Kidney glomerular epithelial cell (primary cell): ENCODE measurements at regions not wholly inside any gene's neighbourhood (a gene's known extent, or its start where the extent isn't known, plus 50 kb on each side); places are given as distances from the start of the nearest gene placed in this dataset.
A peak's percentile ranks its signal among the peaks of the same experiment; 100 is the strongest.

Experiments used
- DNase-seq: peaks from one replicate; lab custom pipeline; 2025; lab: John Stamatoyannopoulos, UW

DNA sequence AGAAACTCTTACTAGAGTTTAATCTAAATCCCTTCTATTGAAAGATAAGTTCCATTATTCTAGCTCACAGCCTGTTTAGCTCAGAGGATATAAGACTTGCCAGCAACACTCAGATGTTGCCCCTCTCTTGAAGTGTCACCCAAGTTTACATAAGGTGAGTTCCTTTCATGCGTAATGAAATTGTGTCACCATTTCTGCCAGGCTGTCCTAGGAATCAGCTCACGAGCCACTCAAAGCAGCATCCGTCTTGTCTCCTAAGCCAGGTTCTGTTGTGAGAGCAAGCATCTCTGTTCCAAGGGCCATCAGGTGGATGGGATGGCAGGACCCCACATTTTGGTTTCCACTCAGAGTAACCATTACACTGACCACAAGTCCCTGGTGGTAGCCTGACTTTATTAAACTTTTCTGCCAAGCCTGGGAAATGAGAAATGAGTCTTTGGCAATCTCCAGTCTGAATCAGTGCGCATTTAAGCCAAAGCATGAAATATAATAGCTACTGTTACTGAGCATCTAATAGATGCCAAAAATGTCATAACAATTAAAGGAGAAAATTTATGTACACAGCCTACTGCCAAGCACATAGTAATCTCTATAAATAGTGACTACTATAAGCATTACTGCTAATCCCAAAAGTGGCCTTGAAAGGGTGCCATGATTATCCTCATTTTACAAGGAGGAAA, 179.6 kb upstream of the MIR17HG start:
- no peak for DNase-seq

DNA sequence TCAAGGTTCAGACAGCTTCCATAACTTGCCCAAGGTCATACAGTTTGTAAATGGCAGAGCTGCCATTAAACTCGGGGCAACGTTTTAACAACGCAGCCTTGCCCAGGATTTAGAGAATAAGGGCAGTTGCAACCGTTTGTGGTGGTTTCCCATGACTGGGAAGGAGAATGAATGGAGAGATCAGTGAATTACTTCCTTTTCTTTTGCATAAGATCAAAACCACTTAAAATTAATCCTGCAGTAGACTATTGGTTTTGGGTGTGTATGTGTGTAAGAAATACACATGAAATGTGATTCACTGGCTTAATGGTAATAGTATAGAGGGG, 179.1 kb upstream of the MIR17HG start:
- DNase-seq: no peak

DNA sequence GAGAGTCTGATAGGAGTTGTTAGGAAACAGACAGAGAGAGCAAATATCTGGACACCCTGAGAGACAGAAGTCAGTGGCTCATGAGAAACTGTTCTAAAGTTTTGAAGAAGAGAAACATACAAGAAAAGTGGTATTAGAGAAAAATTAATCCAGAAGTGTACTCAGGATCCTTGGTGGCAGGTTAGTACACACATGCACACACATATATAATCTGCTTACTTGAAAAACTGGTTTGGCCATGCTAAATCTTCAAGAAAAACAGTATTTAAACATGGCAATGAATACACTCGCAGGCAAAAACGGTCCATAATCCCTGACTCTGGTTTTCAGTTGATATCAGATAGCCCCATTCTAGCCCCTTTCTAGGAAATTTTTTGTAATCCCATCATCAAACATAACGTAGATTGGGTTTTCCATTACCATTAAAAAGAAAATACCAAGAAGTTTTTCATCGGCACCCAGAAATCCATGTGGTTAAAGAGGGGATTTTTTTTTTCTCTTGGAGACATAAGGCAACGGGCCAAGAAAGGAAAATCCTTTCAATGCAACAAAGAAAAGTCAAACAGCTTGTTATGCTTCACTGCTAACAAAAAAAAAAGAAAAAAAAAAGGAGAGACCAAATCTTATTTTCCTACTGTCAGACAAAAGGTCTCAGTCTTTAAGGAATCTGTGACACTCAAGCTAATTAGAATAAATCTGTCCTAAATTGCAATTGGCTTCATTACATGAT, 178.0 kb upstream of the MIR17HG start:
- peak; percentile 35 for DNase-seq

DNA sequence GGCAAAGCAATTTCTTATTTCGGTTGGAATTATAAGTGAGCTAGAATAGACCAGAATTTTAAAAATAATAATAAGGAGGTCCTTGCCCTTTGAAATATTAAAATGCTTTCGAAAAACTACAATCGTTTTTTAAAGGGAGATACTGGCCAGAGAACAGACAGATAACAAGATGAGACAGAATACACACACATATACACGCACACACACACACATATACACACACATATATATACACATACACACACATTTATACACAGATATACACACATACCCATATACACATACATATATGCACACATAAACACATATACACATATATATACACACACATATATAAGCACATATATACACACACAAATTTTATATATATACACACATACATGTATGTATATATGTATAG, 175.3 kb upstream of the MIR17HG start:
- DNase-seq: no peak

DNA sequence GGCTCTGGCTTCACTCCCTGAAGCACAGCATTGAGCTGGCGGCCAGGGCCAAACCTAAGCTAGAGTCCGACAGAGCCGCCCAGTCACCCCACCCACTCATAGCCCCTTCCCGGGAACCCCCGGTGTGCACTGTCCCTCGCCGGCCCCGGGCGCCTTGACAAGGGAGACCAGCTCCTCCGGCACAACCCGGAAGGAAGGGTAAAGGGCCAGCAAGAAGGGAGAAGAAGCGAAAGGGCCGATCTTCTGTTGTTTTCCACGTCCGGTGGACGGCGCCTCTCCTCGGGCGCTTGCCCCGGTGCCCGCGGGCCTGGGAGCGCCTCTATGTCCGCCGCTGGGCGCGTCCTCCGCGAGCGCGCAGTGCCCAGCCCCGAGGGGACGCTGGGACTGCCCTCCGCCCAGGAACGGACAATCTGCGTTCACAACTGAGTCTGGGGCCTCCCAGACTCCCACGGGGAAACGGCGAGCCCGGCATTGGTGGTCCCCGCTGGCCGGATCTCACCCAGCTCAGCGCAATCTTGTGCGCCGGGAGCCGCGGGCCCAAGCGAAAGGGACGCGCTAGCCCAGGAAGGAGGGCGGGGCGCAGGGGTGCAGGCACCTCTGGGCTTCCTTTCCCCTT, 172.5 kb upstream of the MIR17HG start:
- DNase-seq: no peak

DNA sequence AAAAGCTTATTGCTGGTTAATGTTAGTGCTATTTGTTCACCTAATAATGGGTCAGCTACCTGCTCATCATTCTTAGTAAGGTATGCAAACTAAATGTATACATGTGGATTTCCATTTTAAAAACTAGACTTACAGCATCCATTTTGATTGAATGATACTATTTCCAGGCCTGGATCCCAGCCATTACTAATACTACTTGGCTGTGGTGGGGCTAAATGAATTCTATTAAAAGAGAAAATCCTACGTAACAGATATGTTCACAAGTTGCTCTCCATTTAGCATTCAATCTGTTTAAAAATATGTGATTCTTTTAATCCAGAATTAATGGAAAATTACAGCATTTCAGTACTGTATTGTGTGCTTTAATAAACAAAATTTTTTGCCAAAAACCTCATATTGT, 169.4 kb upstream of the MIR17HG start:
- no peak for DNase-seq

DNA sequence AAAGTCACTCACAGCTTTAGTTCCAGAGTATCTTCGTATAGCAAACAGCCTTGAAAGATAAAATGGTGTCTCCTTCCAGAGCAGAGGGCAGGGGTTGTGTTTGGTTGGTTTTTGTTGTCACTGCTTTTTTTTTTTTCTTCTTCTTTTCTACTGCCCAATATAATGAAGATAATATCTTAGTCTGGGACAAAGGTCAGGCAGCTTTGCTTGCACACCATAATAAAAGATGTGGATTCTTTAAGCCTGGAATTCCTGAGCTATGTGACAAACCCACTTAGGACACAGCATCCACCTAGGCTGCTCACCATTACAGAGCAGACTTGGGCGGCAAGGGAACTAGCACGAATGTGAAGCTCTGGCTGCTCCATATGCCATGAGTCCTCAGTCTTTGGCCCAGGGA, 165.6 kb upstream of the MIR17HG start:
- no peak for DNase-seq

DNA sequence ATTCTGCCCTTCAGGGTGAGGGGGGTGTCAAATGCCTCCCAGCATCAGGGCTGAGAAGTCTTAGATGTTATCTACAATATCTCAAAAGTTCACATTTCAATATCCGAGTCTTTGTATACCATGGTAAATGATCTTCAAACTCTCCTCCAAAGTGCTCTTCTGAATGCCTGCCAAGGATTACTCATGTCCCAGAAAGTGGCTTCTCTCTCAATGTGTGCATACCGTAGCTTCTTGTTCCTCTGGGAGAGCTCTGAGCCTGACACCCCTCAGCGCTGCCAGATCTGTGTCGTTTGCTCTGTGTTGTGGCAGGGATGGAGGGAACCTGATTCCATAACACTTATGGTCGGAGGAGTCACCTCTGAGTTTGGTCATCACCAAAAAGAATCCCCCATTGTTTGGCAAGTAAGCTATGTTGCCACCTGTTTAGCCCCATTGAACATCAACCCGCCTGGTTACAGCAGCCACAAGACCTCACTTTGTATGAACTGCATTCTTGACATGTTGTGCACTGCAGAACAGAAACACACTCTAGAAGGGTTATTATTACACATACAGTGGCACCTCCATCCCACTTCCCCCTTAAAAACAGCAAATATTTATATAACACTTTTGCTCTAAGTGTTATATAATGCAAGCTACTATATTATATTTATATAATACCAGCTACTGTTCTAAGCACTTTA, 163.1 kb upstream of the MIR17HG start:
- no peak for DNase-seq

DNA sequence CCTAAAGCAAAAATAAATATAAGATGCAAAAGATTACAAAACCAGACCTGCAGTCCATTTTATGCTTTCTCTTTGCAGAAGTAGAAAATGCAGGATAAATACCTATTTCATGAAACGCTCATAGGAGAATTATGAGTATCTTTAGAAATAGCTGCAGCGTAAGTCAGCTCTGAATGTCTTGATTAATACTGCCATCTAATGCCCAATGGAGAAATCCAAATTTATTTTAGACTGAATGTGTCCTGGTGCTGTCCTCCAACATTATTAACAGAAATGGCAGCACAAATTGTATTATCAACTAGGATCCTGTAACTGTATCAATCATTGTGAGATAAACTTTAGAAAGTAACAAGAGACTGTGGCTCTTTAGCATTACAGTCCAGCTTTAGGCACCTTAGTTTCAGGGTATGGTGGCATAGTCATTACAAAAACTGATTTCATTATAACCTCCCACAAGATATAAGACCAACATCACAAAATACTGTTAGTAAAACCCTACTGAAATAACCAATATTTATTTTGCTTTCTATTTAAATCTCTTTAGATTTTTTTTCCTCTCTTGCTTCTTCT, 162.1 kb upstream of the MIR17HG start:
- DNase-seq: peak; percentile 22

DNA sequence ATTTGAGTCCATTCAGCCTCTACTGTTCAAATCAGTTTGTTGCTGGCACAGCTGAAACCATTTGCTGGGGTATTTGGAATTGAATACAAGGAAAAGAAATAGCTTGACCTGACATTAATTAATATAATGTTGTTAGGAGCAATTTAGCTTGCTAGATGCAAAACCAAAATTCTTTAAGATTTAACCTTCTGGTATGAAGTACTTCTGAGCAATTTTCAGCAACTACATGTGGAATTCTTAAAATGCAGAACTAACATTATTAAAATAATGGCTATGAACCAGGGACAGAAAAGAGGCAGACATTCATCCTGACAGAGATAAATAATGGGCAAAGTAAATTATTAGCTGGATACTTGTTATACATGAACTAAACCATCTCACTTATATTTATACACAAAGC, 160.0 kb upstream of the MIR17HG start:
- no peak for DNase-seq

DNA sequence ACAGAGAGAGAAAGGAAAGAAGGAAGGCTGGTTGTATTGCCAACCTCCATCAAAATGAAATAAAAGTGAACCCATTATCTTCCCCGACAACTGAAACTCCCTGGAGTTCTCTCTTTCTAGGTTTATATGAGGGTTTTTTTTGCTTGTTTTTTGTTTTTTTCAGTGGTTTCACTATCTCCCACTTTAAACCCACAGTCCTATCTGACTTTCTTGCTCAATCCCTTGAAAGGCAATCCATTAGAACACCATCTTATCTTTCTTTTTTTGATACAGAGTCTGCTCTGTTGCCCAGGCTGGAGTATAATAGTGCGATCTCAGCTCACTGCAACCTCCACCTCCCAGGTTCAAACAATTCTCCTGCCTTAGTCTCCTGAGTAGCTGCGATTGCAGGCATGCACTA, 158.0 kb upstream of the MIR17HG start:
- no peak for DNase-seq

DNA sequence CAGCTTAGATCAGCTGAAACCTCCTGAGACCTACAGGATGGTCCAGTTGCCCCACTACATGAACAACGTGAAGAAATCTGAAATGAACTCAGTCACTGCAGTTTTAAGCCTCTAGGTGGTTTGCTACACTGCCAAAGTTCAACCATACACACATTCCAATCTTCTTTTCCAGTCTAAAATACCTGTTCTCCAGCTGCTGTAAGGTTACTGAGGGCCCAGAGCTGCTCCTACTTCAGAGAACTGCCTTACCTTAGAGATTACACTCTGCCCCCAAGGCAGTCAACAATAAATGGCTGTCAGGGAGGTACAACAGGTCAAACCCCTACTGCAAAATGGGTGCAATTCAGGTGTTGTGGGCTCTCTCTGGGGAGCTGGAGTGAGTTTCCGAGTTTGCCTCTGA, 154.1 kb upstream of the MIR17HG start:
- DNase-seq: no peak

DNA sequence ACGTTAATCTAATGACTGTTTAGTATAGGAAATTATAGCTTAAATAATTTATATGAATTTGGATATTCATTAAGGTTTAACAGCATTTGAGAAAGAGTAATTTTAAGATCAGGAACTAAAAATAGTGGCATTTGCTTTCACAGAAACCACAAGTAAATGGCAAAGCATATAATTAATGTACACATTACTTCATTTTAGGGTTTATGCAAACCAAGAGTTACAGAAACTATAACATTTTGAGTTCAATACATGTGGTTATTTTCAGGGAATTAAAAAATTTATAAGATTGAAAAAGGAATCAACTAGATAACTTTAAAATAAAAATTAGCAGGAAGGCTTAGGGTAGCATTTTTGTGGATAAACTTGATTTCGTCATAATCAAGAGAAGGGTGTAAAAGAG, 151.7 kb upstream of the MIR17HG start:
- no peak for DNase-seq

DNA sequence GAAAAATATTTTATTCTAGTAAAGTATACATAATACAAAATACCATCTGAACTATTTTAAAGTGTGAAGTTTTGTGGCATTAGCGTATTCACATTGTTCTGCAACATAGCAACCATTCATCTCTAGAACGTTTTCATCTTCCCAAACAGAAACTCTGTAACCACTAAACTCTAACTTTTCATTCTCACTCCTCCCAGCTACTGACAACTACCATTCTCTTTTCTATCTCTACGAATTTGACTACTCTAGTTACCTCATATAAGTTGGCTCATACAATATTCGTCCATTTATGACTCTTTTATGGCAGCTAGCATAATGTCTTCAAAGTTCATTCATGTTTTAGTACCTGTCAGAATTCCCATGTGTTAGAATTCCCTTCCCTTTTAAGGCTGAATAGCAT, 150.5 kb upstream of the MIR17HG start:
- no peak for DNase-seq

DNA sequence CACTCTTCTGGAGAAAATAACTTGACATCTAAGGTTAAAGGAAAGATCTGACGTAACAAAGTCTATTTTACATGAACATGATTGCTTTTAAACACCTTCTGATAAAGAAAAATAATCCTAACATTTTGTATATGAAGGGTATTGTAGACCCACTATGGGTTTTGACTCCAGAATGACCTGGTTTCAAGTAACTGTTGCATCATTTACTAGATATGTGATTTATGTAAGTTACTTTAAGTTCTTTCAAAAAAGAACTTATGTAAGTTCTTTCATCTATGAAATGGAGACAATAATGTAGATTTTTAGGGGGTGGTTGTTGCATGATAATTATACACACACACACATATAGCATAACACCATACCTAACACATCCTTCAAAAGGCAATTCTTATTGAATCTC, 147.6 kb upstream of the MIR17HG start:
- no peak for DNase-seq

DNA sequence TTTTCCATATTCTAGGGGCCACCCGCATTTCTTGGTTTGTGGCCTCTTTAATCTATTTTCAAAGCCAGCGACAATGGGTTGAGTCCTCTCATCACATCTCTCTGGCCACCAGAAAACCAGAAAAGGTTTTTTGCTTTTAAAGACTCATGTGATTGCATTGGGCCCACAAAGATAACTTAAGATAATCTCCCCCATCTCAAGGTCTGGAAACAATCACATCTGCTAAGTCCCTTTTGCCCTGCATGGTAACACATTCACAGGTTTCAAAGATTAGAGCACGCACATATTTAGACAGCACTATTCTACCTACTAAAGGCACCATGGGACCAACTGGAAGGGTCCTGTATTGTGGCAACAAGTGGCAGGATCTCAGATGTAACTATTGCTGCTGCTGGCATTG, 147.0 kb upstream of the MIR17HG start:
- DNase-seq: no peak

DNA sequence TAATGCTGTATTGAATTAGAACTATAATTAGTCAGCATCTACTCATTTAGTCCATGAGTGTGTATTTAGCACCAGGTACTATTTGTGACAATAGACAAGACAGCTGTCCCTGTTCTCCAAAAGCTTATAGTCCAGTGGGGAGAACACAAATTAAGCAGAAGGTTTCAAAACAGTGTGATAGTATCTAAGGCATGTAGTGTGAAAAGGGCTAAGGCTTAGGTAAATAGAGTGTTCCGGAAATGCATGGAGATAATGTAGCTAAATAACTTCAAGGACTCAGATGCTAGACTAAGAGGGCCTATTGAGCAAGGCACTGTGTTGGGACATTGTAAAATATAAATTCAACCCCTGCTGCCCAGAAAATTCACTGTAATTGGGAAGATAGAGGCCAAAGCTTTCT, 144.1 kb upstream of the MIR17HG start:
- no peak for DNase-seq

DNA sequence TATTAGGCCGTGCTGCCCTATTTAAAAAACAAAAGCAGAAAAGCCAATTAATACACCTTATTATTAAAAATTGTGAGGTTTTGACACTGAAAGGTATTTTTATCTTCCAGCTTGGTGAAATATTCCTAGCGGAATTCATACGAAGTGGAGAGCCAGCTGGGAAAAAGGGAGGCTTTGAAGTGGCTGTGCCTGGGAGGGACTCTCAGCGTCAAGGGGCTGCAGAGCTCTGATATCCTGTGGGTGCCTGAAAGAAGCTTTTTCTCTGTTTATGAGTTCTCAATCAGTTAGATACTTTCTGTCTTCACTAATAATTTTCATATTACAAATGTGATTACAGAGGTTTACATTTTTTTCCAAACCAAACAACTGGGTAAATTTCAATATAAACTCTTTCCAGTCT, 140.2 kb upstream of the MIR17HG start:
- DNase-seq: no peak

DNA sequence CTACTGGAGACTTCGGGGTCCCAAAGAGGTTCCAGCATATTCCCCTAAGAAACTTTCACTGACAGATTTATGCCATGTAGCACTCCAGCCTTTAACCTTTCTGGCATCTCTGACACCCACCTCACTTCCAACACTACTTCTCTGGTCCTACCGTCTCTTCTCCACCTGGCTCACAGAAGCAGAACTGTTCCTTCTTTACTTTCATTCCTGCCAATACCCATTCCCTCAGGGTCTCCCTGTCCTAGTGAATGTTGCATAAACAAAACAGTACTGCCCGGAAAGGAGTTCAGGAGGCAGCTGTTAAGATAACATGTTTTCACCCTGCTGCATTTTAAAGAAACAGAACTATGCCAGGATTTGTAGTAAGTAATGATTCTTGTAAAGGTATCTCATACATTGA, 136.0 kb upstream of the MIR17HG start:
- no peak for DNase-seq

DNA sequence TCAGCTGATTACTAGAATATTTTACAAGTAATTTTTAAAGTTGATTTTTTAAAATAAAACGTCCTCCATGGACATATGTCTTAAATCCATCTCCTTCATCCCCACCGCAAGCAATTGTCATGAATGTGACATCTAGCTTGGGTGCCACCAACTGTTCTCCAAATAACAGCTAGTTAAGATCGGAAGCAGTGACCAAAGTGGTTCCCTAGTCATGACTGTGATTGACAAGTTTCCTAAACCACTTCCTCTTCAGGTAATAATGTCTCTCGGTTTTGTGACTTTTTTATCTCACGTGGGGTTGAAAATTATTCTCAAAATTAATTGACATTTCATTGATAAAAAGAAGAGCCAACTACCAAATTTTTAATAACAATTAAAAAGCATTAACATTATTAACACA, 135.3 kb upstream of the MIR17HG start:
- no peak for DNase-seq

DNA sequence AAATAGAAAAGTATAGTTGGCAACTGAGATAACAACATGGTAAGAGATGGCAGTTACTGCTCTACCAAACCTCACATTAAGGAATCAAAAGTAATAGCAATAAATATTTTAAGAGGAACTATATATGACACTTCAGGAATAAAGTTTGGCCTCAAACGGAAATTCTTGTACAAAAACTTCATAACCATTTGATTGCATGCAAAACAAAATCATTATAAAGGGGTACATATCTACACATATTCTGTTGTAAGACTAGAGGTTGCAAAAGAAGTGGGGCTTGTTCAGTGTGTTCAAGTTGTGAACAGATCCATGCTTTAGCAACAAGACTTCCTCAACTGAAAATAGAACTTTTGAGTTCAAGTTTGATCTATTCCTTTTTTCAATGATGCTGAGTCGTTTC, 133.5 kb upstream of the MIR17HG start:
- DNase-seq: no peak

DNA sequence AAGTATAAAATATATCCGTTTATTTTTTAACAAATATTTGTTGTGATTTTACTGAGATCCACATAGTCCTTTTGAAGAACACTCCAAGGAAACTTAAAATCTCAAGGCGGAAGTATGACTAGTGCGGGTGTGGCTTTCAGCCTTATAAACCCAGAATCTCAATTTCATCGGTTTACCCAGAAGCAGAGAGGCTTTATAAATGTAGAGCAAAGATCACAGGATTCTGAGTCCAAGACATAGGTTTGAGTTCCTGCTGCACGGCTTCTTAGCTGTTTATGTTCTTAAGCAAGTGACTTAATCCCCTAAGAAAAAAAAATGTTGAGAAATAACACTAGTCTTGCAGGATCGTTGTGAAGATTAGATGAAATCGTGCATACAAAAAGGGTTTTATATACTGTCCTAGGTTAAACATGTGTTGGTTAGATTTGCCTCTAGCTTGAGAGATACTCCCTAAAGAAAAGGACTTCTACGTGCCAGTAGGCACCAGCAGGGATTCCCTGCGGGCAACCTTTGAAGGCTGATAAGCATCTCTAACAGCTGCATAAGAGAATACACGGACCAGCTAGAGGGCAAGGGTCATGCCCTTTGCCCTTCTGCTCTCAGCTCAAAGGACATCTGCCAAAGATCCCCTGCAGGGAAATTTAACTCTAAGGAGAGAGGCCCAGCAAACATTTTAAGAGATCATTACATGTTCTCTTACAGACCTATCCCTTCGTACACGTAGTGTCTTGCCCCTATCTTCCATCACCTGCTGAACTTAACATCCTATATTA, 130.4 kb upstream of the MIR17HG start:
- DNase-seq: no peak
